A673 (cell line): ENCODE measurements at regions not wholly inside any gene's neighbourhood (a gene's known extent, or its start where the extent isn't known, plus 50 kb on each side); places are given as distances from the start of the nearest gene placed in this dataset.

Experiments used
- EZH2 ChIP-seq: fragments of 200-600 bp; sonication (generic); IDR thresholded peaks from 2 replicates; pipeline ENCODE4 v1.6.1; 2017; ENCODE audit warnings: borderline replicate concordance, low read depth, mild to moderate bottlenecking, mixed read lengths, antibody characterized with exemption, low read length; ENCODE audit not compliant: poor library complexity, severe bottlenecking
- TF ChIP-seq, protein P1 (sequence below): fragments of 300-800, 200-600 bp; sonication (generic); conservative IDR thresholded peaks from 2 replicates; pipeline ENCODE4 v1.5.1; 2017; ENCODE audit warnings: low read depth, mild to moderate bottlenecking, antibody characterized with exemption, low read length, moderate library complexity, mixed read lengths

DNA sequence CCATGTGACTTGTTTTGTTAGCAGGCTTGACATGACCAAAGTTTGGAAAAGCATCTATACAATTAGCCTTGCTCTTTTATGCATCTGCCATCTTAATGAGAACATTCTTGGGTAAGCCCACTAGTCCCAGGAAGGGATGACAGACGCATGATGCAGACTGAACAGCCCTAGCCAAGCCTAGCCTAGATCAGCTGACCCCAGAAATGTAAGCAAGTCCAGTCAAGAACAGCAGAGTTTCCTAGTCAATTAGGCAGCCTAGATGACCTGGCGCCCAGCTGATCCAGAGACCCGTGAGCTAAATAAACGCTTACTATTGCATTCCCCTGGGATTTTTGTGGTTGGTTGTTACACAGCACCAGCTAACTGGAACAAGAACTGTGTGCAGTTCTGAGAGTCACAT lies 457.9 kb downstream of the BCOR start:
- TF ChIP-seq, protein P1, sequence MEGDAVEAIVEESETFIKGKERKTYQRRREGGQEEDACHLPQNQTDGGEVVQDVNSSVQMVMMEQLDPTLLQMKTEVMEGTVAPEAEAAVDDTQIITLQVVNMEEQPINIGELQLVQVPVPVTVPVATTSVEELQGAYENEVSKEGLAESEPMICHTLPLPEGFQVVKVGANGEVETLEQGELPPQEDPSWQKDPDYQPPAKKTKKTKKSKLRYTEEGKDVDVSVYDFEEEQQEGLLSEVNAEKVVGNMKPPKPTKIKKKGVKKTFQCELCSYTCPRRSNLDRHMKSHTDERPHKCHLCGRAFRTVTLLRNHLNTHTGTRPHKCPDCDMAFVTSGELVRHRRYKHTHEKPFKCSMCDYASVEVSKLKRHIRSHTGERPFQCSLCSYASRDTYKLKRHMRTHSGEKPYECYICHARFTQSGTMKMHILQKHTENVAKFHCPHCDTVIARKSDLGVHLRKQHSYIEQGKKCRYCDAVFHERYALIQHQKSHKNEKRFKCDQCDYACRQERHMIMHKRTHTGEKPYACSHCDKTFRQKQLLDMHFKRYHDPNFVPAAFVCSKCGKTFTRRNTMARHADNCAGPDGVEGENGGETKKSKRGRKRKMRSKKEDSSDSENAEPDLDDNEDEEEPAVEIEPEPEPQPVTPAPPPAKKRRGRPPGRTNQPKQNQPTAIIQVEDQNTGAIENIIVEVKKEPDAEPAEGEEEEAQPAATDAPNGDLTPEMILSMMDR: no peak
- TF ChIP-seq EZH2: no peak
